AG08395 (cell line): ENCODE measurements at regions not wholly inside any gene's neighbourhood (a gene's known extent, or its start where the extent isn't known, plus 50 kb on each side); places are given as distances from the start of the nearest gene placed in this dataset.

ENCODE experiments used
- DNase-seq: peaks from one replicate; pipeline ENCODE4 v3.0.0; 2012; ENCODE audit warnings: mixed read lengths, low spot score

- no peak for DNase-seq
Measured at GRCh38 chr5:53219174-53219573, 109.6 kb upstream of the MOCS2 start.

- DNase-seq = no peak
Measured at GRCh38 chr5:53219610-53220009, 110.1 kb upstream of the MOCS2 start.

- DNase-seq = no peak
Measured at GRCh38 chr5:53233645-53234405, 124.3 kb upstream of the MOCS2 start.

GRCh38 chr5:53236683-53237082 is 127.1 kb upstream of the MOCS2 start:
- DNase-seq = no peak

- no peak for DNase-seq
Measured at GRCh38 chr5:53237876-53238275, 128.3 kb upstream of the MOCS2 start.

- no peak for DNase-seq
Measured at GRCh38 chr5:53239301-53239990, 129.9 kb upstream of the MOCS2 start.

GRCh38 chr5:53240661-53241060 is 131.1 kb upstream of the MOCS2 start:
- no peak for DNase-seq

- no peak for DNase-seq
Measured at GRCh38 chr5:53241572-53241971, 132.0 kb upstream of the MOCS2 start.

- no peak for DNase-seq
Measured at GRCh38 chr5:53243403-53243802, 133.8 kb upstream of the MOCS2 start.

GRCh38 chr5:53246042-53246836 is 136.7 kb upstream of the MOCS2 start:
- DNase-seq = peak; percentile 79

GRCh38 chr5:53249529-53250200 is 140.1 kb upstream of the MOCS2 start:
- DNase-seq = peak; percentile 89

- no peak for DNase-seq
Measured at GRCh38 chr5:53250201-53250550, 140.6 kb upstream of the MOCS2 start.

- peak; percentile 49 for DNase-seq
Measured at GRCh38 chr5:53253421-53253871, 143.9 kb upstream of the MOCS2 start.

GRCh38 chr5:53256746-53257145 is 147.2 kb upstream of the MOCS2 start:
- DNase-seq = no peak

- DNase-seq = no peak
Measured at GRCh38 chr5:53257806-53258373, 148.3 kb upstream of the MOCS2 start.

- no peak for DNase-seq
Measured at GRCh38 chr5:53259176-53259575, 149.6 kb upstream of the MOCS2 start.

GRCh38 chr5:53260446-53260845 is 150.9 kb upstream of the MOCS2 start:
- DNase-seq = no peak

GRCh38 chr5:53261245-53261644 is 151.7 kb upstream of the MOCS2 start:
- no peak for DNase-seq

- DNase-seq = peak; percentile 63
Measured at GRCh38 chr5:53262348-53262970, 152.9 kb upstream of the MOCS2 start.

- no peak for DNase-seq
Measured at GRCh38 chr5:53263151-53263550, 153.6 kb upstream of the MOCS2 start.

GRCh38 chr5:53265043-53265442 is 155.5 kb upstream of the MOCS2 start:
- no peak for DNase-seq
